Fibroblast of skin of right quadriceps (primary cell): ENCODE measurements at regions not wholly inside any gene's neighbourhood (a gene's known extent, or its start where the extent isn't known, plus 50 kb on each side); places are given as distances from the start of the nearest gene placed in this dataset.
"Not testable (repeated sequence)": the region's sequence is repeated elsewhere in the genome, so short reads cannot be mapped to it uniquely, and the experiment has no call there.

ENCODE experiments used
- DNase-seq: peaks from one replicate; pipeline ENCODE4 v3.0.0-alpha.2; 2013

GRCh38 chr12:47340411-47341015 is 260.8 kb upstream of the AMIGO2 start:
- DNase-seq: no peak

- no peak for DNase-seq
Observed at GRCh38 chr12:47337581-47337980, 257.8 kb upstream of the AMIGO2 start.

- DNase-seq: not testable (repeated sequence)
Observed at GRCh38 chr12:47333271-47333858, 253.6 kb upstream of the AMIGO2 start.

- peak; percentile 50 for DNase-seq
Observed at GRCh38 chr12:47328831-47329545, 249.2 kb upstream of the AMIGO2 start.

- DNase-seq: no peak
Observed at GRCh38 chr12:47326190-47326589, 246.4 kb upstream of the AMIGO2 start.

GRCh38 chr12:47323802-47324201 is 244.0 kb upstream of the AMIGO2 start:
- DNase-seq: no peak

GRCh38 chr12:47321436-47321835 is 241.7 kb upstream of the AMIGO2 start:
- DNase-seq: no peak

GRCh38 chr12:47319746-47320145 is 240.0 kb upstream of the AMIGO2 start:
- DNase-seq: no peak

GRCh38 chr12:47318963-47319362 is 239.2 kb upstream of the AMIGO2 start:
- DNase-seq: no peak

GRCh38 chr12:47317175-47317915 is 237.6 kb upstream of the AMIGO2 start:
- DNase-seq: peak; percentile 11

GRCh38 chr12:47316609-47317049 is 236.9 kb upstream of the AMIGO2 start:
- no peak for DNase-seq

- DNase-seq: no peak
Observed at GRCh38 chr12:47314996-47315395, 235.2 kb upstream of the AMIGO2 start.

GRCh38 chr12:47312808-47313426 is 233.2 kb upstream of the AMIGO2 start:
- no peak for DNase-seq

- no peak for DNase-seq
Observed at GRCh38 chr12:47312147-47312546, 232.4 kb upstream of the AMIGO2 start.

GRCh38 chr12:47311568-47311967 is 231.8 kb upstream of the AMIGO2 start:
- no peak for DNase-seq

GRCh38 chr12:47311010-47311409 is 231.3 kb upstream of the AMIGO2 start:
- DNase-seq: no peak

- DNase-seq: no peak
Observed at GRCh38 chr12:47308672-47309071, 228.9 kb upstream of the AMIGO2 start.

- peak; percentile 76 for DNase-seq
Observed at GRCh38 chr12:47307680-47308399, 228.1 kb upstream of the AMIGO2 start.

GRCh38 chr12:47306773-47307679 is 227.3 kb upstream of the AMIGO2 start:
- not testable (repeated sequence) for DNase-seq

- no peak for DNase-seq
Observed at GRCh38 chr12:47306130-47306529, 226.4 kb upstream of the AMIGO2 start.

GRCh38 chr12:47305464-47305863 is 225.7 kb upstream of the AMIGO2 start:
- DNase-seq: no peak
